ENCODE measurements at regions not wholly inside any gene's neighbourhood (a gene's known extent, or its start where the extent isn't known, plus 50 kb on each side); places are given as distances from the start of the nearest gene placed in this dataset.

- TF ChIP-seq ZNF274 (IDR thresholded peaks at IDR 0.05; ENCODE audit: low read depth, low read length) (no peak), YY1 (IDR thresholded peaks at IDR 0.05; ENCODE audit: insufficient read depth, insufficient read length) (no peak)
Measured at GRCh38 chr4:181475359-181475758, 767.8 kb upstream of the TENM3 start.

Data from NT2/D1 (cell line).